SHP77 (cell line): ENCODE measurements at regions not wholly inside any gene's neighbourhood (a gene's known extent, or its start where the extent isn't known, plus 50 kb on each side); places are given as distances from the start of the nearest gene placed in this dataset.

Experiments used
- DNase-seq, 2 experiments: peaks; one replicate each; lab custom pipeline; 2025; lab: John Stamatoyannopoulos, UW

DNA sequence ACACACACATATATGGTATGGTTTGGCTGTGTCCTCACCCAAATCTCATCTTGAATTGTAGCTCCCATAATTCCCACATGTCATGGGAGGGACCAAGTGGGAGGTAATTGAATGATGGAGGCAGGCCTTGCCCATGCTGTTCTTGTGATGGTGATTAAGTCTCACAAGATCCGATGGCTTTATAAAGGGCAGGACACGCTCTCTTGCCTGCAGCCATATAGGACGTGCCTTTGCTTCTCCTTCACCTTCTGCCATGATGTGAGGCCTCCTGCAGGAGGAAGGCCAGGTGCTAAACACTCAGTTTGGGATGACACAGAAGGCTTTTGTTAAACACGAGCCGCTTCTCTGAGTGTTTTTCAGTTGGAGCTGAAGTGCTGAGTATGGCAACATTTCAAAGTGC lies 205.3 kb upstream of the KLF6 start:
- no peak for DNase-seq

GRCh38 chr10:3987143-3987974 lies 202.3 kb upstream of the KLF6 start:
- no peak for DNase-seq

DNA sequence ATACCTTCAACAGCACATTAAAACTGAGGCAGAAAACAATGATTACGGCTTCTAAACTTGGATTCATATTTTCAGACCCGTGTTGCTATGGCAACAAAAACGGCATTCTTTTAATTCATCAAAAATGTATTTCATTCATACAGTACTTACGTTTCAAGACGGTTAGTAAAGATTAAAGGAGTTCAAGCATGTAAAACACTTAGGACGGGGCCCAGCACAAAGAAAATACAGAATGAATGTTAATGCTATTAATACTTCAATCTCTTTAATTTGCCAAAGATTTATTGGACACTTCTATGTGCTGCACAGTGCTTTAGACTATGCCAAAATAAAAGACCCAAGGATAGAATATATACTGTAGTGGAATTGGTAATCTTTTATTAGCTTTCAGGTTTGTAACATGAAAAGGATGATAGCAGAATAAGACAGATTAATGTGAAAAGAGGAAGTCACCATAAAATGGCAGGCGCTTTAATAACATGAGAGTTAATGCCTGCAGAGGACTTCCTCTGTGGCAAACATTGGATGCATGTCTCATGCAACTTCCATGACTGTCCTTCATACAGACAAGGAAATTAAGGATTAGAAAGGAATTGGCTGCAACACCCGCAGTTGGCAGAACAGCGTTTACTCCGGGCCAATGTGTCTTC lies 201.6 kb upstream of the KLF6 start:
- no peak for DNase-seq

DNA sequence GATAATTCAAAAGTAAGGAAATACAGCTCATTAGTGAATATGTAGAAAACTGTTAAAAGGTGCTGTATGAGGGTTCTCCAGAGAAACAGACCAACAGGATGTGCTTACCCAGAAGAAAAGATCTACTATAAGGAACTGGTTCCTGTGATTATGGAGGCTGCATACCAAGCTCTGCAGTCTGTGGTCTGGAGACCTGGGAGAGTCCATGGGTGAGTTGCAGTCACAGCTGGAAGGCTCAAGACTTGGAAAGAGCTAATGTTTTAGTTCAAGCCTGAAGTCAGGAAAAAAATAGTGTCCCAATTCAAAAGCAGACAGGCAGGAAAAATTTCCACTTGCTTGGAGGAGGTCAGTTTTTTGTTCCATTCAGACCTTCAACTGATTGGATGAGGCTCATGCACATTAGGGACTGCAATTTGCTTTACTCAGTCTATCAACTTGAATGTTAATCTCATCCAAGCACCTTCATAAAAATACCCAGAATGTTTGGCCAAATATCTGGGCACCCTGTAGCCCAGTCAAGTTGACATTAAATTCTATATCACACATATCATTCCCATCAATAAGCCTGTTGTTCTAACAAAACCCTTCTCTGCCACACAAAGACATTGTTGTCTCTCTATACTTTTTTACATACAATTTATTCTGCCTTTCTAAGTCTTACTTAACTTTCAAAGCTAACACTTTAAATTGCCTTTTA lies 197.9 kb upstream of the KLF6 start:
- DNase-seq: no peak

DNA sequence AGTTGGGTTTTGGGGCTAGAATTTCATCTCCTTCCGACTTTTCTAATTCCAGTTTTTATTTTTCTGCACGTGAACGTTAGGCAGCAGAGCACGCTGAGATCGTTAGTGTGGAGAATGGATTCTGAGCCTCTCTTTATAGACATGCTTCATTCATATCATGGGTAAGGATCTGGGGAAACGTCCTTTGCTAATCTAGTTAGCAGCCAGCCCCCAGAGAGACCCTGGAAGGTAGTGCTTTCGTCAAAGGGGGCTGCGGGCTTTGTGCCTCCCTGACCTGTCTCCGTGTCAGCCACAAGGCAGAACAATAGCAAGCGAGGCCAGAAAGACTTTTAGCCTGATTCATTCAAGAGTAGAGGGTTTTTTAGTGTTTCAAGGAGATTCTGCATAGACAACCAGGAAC lies 196.3 kb upstream of the KLF6 start:
- no peak for DNase-seq

- no peak for DNase-seq
Measured at GRCh38 chr10:3980660-3981059, 195.7 kb upstream of the KLF6 start.

DNA sequence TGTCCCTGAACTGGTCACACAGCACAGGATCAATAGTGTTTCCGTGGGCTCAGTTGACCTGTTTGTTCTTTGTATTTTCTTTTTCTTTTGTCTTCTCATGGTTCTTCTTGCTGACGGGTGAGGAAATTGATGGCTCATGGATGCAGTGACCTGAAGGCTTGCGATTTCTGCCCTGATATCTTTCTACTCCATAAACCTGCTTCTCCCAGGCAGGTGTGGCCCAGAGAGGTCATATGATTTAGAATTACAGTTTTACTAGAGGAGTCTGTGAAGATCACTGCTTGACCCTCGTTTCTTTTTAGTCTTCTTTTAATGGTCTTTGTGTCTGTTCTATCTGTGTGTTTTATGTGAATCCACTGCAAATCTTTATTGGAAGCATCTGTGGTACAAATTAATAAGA lies 195.1 kb upstream of the KLF6 start:
- no peak for DNase-seq

DNA sequence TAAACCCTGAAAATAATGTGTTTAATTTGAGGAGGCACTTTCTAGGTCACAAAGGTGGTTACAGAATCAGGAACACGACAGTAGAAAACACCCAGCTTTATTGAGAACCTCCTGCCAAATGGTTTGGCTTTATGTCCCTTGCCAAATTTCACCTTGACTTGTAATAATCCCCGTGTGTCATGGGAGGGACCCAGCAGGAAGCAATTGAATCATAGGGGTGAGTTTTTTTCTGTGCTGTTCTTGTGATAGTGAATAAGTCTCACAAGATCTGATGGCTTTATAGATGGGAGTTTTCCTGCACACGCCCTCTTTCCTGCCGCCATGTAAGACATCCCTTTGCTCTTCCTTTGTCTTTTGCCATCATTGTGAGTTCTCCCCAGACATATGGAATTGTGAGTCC lies 193.8 kb upstream of the KLF6 start:
- DNase-seq: no peak

GRCh38 chr10:3978174-3978573 lies 193.2 kb upstream of the KLF6 start:
- no peak for DNase-seq

DNA sequence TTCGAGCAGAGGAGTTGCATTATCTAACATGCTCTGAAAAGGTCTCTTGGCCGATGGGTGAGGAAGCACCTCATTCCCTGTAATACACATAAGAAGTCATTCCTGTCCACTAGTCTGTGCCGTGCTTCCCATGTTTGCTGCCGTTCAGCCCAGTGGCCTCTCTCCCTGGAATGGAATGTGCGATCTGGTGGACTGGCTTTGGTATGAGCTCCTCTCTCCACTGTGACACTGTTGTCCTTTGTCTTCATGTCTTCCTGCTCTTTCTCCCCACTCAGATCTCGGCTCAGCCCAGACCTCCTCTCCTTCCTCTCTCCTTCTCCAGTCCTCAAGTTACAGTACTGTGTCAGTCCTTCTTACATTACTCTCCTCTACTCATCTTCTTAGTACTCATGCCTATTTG lies 192.8 kb upstream of the KLF6 start:
- DNase-seq: no peak

DNA sequence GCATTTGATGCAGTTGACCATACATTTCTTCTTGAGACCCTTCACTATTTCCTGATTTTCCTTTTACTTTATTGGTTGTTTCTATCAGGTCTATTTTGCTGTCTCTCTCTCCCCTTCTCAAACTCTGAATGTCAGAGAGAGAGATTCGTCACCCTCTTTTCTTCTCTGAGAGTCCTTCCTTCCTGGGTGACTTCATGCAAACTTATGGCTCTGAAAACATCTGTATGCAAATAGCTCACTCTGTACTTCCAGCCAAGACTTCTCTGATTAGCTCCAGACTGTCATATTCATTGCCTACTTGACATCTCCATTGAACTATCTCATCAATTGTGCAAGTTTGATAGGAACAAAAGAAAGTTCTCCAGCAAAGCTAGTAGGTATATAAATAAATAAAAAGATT lies 191.7 kb upstream of the KLF6 start:
- no peak for DNase-seq

DNA sequence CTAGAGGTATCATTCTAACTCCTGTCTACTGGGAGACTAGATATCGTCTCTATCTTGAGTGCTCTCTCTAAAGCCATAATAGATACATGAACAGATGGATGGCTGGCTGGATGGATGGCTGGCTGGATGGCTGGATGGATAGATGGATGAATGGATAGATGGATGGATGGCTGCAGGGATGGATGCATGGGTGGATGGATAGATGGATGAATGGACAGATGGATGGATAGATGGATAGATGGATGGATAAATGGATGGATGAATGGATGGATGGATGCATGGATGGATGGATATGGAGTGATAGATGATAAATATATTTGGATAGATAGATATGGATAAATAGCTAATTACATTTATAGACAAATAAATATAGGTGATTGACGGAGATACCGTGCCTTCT lies 191.2 kb upstream of the KLF6 start:
- no peak for DNase-seq

DNA sequence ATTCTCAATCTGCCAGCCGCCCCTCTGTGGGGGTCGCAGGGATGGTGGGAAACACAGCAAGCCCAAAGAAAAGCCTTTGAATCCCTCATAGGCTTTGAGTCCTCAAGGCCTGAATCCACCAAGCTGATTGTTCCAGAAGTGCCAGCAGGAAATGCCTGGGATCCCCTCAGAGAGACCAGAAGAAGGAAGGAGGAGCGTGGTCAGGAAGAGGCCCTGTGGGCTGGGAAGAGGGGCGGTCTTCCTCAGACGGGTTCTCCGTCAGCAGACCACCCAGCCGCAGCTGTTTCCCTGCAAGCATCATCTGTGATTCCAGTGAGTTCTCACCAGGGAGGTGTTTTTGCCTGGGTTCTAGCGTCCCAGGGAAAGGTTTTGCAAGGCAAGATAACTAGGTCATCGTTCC lies 190.0 kb upstream of the KLF6 start:
- no peak for DNase-seq

GRCh38 chr10:3972460-3973301 lies 187.7 kb upstream of the KLF6 start:
- DNase-seq: no peak

DNA sequence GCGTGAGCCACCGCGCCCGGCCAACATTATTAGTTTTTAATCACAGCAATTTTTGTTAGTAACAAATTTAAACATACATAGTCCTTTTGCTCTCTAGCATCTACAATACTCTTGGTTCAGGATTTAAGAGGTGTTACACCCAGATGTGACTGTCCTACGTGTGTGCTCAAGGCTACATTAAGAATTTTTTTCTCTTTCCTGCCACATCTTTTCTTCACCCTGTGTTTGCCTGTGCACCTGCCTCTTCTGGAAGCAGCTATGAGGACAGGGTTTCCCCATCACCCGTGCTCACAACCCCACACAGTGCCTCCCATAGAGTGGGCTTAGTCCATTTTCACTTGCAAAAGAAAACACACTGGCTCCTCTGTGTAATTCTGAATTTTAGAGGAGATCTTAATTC lies 186.7 kb upstream of the KLF6 start:
- no peak for DNase-seq

DNA sequence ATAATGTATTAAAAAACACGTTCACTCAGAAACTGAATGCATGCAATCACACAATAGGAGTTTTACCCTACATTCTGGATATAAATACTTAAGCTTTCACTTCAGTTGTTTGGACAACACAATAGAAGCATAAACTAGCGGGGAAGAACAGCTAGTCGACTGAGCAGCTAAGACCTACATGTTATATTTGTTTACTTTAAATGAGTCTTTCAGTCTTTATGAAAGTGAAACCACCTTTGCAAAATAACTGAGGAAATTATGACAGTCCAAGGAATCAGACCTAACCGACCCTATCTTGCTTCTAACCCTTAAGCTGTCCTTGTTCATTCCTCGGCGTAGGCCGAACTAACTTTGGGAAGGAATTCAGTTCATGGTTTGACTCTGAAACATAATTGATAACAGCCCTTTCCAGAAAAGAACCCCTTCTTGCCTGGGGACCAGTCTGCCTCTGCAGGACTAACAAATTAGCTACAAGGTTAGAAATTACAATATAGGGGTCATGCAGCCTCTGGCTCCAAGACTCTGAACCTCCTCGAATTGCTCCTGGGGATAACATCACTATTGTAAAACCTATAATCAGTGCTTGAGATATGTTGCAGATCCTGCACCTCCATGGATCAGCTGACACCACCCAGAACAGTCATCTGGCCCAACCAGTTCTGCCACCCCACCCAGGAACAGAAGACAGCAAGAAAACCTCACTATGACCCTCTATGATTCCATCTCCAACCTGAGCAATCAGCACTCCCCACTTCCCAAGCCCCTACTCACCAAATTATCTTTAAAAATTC lies 185.1 kb upstream of the KLF6 start:
- no peak for DNase-seq

DNA sequence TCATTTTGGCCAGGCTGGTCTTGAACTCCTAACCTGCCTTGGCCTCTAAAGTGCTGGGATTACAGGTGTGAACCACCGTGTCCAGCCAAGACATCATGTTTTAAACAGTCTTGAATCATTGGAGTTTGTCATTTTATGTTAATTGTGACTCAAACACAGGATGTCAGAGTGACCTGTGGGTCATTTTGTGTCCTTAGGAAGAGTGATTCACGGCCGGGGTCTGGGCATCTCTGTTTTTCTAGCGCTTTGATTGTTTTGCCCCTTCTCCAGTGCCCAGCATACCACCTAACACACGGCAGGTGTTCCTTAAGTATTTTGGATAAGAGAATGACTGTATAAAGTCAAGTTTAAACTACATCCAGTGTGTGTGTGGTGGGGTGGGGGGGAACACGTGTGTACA lies 183.7 kb upstream of the KLF6 start:
- no peak for DNase-seq

DNA sequence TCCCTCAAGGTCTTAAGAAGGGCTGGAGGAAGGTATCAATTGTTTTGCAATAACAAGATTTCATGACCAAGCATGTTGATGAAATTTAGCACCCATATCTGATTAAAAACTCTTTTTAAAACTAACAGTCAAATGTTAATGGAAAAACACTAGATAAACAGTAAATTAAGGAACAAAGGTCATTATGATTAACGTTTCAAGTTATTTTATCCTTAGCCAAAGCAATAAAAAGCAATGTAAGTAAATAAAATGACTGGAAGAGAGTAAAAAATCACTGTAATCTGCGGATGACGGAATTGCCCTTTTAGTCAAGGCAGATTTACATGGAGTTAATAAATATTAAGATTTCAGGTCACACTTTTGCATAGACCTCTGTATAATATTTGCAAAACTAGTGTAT lies 179.5 kb upstream of the KLF6 start:
- no peak for DNase-seq

- DNase-seq: no peak
Measured at GRCh38 chr10:3963191-3963673, 178.2 kb upstream of the KLF6 start.

DNA sequence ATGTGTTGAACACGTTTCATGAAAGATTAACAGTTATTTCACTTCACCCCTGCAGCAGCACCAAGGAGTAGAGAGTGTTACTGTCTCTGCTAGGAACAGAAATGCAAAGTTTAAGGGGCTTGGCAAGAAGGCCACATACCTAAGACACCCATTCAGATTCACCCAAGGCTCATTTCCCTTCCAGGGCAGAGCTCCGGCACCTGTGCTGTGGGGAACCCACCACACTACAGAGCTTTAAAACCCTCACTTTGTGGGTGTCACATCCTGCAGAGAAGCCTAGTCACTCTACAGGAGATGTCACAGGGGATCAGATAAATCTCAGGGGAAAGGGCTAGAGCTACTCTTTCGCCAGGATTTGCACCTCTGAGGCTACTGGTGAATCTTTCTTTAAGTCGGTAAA lies 176.1 kb upstream of the KLF6 start:
- no peak for DNase-seq

- DNase-seq: no peak
Measured at GRCh38 chr10:3960496-3960895, 175.5 kb upstream of the KLF6 start.
